ENCODE measurements at regions not wholly inside any gene's neighbourhood (a gene's known extent, or its start where the extent isn't known, plus 50 kb on each side); places are given as distances from the start of the nearest gene placed in this dataset.

DNA sequence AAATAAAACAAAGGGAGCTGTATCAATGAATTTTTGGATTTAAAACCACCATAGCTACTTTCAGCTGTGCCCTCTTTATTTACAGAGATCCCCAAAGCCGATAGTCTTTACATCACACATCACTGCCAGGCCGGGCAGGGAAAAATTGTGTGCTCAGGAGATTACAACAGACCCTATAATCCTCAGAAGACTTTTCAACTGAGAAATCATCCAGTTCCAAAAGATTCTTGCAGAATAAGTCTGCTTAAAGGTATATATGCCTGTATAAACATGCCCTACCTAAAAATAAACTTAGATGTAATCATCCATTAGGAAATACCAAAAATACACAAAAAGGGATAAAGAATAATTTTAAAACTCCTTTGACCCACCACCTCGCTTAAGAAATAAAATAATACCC lies 70.1 kb upstream of the MAP1LC3B2 start:
- intact Hi-C loops (cut with DNase I; ENCODE audit: low total_unique reads) (no loop called here), in situ Hi-C loops (cut with MboI; ENCODE audit: low pct_ligation_motif_present in 1 of 4, low pct_unique_long_range_greater_than_20kb in 1 of 4, low sequenced_read_pairs in 3 of 4) (no loop called here)
- H3K4me1 ChIP-seq: peaks cover 0 to 5% (median 0%) of the 10 kb centered on the region in 4 donors
- TF ChIP-seq POLR2AphosphoS5 (IDR thresholded peaks at IDR 0.05): no peak
- no peak for TF ChIP-seq POLR2A (IDR thresholded peaks at IDR 0.05)
- no peak for TF ChIP-seq EP300 (IDR thresholded peaks at IDR 0.05; ENCODE audit: low read depth)
- TF ChIP-seq, protein P1, sequence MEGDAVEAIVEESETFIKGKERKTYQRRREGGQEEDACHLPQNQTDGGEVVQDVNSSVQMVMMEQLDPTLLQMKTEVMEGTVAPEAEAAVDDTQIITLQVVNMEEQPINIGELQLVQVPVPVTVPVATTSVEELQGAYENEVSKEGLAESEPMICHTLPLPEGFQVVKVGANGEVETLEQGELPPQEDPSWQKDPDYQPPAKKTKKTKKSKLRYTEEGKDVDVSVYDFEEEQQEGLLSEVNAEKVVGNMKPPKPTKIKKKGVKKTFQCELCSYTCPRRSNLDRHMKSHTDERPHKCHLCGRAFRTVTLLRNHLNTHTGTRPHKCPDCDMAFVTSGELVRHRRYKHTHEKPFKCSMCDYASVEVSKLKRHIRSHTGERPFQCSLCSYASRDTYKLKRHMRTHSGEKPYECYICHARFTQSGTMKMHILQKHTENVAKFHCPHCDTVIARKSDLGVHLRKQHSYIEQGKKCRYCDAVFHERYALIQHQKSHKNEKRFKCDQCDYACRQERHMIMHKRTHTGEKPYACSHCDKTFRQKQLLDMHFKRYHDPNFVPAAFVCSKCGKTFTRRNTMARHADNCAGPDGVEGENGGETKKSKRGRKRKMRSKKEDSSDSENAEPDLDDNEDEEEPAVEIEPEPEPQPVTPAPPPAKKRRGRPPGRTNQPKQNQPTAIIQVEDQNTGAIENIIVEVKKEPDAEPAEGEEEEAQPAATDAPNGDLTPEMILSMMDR (IDR thresholded peaks at IDR 0.05): no peak
- WGBS, 2 donors (ENCODE audit: low coverage in 1 of 2): 73 to 90% methylated on average over 3 of the region's 3 CpGs
- H3K36me3 ChIP-seq: no peaks in the 10 kb centered on the region
- H3K27ac ChIP-seq: no peak overlapping the region
- H3K9me3 ChIP-seq: no peaks in the 10 kb centered on the region
- no peak for DNase-seq
- no peaks in the 10 kb centered on the region for H3K27me3 ChIP-seq
- no peak overlapping the region for H3K4me3 ChIP-seq

DNA sequence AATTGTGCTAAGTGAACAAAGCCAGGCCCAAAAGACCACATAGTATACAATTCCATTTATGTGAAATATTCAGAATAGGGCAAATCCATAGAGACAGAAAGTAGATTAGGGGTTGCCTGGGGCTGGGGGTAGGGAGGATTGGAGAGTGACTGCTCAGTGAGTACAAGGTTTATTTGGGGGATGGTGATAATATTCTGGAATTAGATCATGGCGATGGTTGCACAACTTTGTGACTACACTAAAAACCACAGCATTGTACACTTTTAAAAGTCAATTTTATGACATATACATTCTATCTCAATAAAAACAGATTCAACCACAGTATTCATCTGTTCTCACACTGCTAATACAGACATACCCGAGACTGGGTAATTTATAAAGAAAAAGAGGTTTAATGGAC lies 68.7 kb upstream of the MAP1LC3B2 start:
- intact Hi-C loops (cut with DNase I; ENCODE audit: low total_unique reads) (no loop called here), in situ Hi-C loops (cut with MboI; ENCODE audit: low pct_ligation_motif_present in 1 of 4, low pct_unique_long_range_greater_than_20kb in 1 of 4, low sequenced_read_pairs in 3 of 4) (no loop called here)
- 85 to 88% methylated on average over 2 of the region's 2 CpGs for WGBS, 2 donors (ENCODE audit: low coverage in 1 of 2)
- TF ChIP-seq POLR2A (IDR thresholded peaks at IDR 0.05) (no peak), EP300 (IDR thresholded peaks at IDR 0.05; ENCODE audit: low read depth) (no peak), POLR2AphosphoS5 (IDR thresholded peaks at IDR 0.05) (no peak)
- TF ChIP-seq, protein P1 (IDR thresholded peaks at IDR 0.05): no peak
- no peak for DNase-seq
- Histone ChIP-seq H3K4me3 (no peak overlapping the region), H3K9me3 (no peaks in the 10 kb centered on the region), H3K27me3 (no peaks in the 10 kb centered on the region), H3K27ac (no peak overlapping the region), H3K36me3 (no peaks in the 10 kb centered on the region), H3K4me1 (no peaks in the 10 kb centered on the region)

- DNase-seq: no peak
Observed at GRCh38 chr12:116492703-116493324, 66.4 kb upstream of the MAP1LC3B2 start.

GRCh38 chr12:116495260-116495659 lies 63.9 kb upstream of the MAP1LC3B2 start:
- in situ Hi-C loops (cut with MboI; ENCODE audit: low pct_ligation_motif_present in 1 of 4, low pct_unique_long_range_greater_than_20kb in 1 of 4, low sequenced_read_pairs in 3 of 4) (no loop called here), intact Hi-C loops (cut with DNase I; ENCODE audit: low total_unique reads) (no loop called here)
- H3K36me3 ChIP-seq: no peaks in the 10 kb centered on the region
- H3K27ac ChIP-seq: no peak overlapping the region
- WGBS, 2 donors (ENCODE audit: low coverage in 1 of 2): 96% methylated on average over 2 of the region's 2 CpGs; no CpG with 5 or more reads in 1 of the 2 donors
- no peaks in the 10 kb centered on the region for H3K4me1 ChIP-seq
- DNase-seq: no peak
- TF ChIP-seq EP300 (IDR thresholded peaks at IDR 0.05; ENCODE audit: low read depth): no peak
- no peaks in the 10 kb centered on the region for H3K27me3 ChIP-seq
- no peaks in the 10 kb centered on the region for H3K9me3 ChIP-seq
- no peak overlapping the region for H3K4me3 ChIP-seq

More at GRCh38 chr12:116492703-116493324, 66.4 kb upstream of the MAP1LC3B2 start:
- Histone ChIP-seq H3K4me3 (no peak overlapping the region), H3K9me3 (no peaks in the 10 kb centered on the region), H3K27ac (no peak overlapping the region), H3K36me3 (no peaks in the 10 kb centered on the region), H3K4me1 (no peaks in the 10 kb centered on the region), H3K27me3 (no peaks in the 10 kb centered on the region)
- in situ Hi-C loops (cut with MboI; ENCODE audit: low pct_ligation_motif_present in 1 of 4, low pct_unique_long_range_greater_than_20kb in 1 of 4, low sequenced_read_pairs in 3 of 4) (no loop called here), intact Hi-C loops (cut with DNase I; ENCODE audit: low total_unique reads) (no loop called here)
- 67 to 85% methylated on average over 3 to 8 of the region's 8 CpGs for WGBS, 2 donors (ENCODE audit: low coverage in 1 of 2)
- TF ChIP-seq POLR2AphosphoS5 (IDR thresholded peaks at IDR 0.05) (no peak), EP300 (IDR thresholded peaks at IDR 0.05; ENCODE audit: low read depth) (no peak), POLR2A (IDR thresholded peaks at IDR 0.05) (no peak)
- TF ChIP-seq, protein P1 (IDR thresholded peaks at IDR 0.05): no peak
